ENCODE measurements at regions not wholly inside any gene's neighbourhood (a gene's known extent, or its start where the extent isn't known, plus 50 kb on each side); places are given as distances from the start of the nearest gene placed in this dataset.

- no peak for TF ChIP-seq CTCF (conservative IDR thresholded peaks at IDR 0.05)
- no peak for TF ChIP-seq EZH2 (IDR thresholded peaks at IDR 0.05; ENCODE audit: low read depth)
Observed at GRCh38 chr13:34428911-34429310, 513.2 kb upstream of the NBEA start.
